Fibroblast of lung (primary cell): ENCODE measurements at regions not wholly inside any gene's neighbourhood (a gene's known extent, or its start where the extent isn't known, plus 50 kb on each side); places are given as distances from the start of the nearest gene placed in this dataset.

ENCODE experiments used
- DNase-seq, 2 donors: peaks; one replicate each; pipeline versions ENCODE4 v3.0.0 to v3.0.0-alpha.2; 2010; ENCODE audit warnings: low read depth in 2 of 2
- H2AFZ ChIP-seq: 2 replicates; pipeline ENCODE4 v1.5.1; 2012; ENCODE audit warnings: low read length, control low read depth, inconsistent platforms
- H3K27ac ChIP-seq: 2 replicates; pipeline ENCODE4 v1.5.1; 2011; ENCODE audit warnings: low read length, control low read depth; ENCODE audit not compliant: insufficient read depth
- H3K27me3 ChIP-seq: 2 replicates; pipeline ENCODE4 v1.5.1; 2011; ENCODE audit warnings: mild to moderate bottlenecking, low read length; ENCODE audit not compliant: control insufficient read depth, insufficient read depth
- H3K36me3 ChIP-seq: 2 replicates; pipeline ENCODE4 v1.5.1; 2011; ENCODE audit warnings: low read length; ENCODE audit not compliant: control insufficient read depth, insufficient read depth
- H3K4me1 ChIP-seq: 2 replicates; pipeline ENCODE4 v1.5.1; 2011; ENCODE audit warnings: low read length; ENCODE audit not compliant: control insufficient read depth, insufficient read depth; ENCODE audit errors: extremely low read depth
- H3K4me2 ChIP-seq: 2 replicates; pipeline ENCODE4 v1.5.1; 2011; ENCODE audit warnings: low read length, control low read depth; ENCODE audit not compliant: insufficient read depth; ENCODE audit errors: extremely low read depth
- H3K4me3 ChIP-seq, 4 experiments: fragments of 200-600 bp in 1 of 4; sonication (generic) in 1 of 4; replicated peaks in 1 of 4; 2 replicates each; pipeline ENCODE4 v1.5.1; 2011 to 2016; ENCODE audit warnings: low read length in 4 of 4, low read depth in 3 of 4, mild to moderate bottlenecking in 3 of 4, control low read depth in 2 of 4, inconsistent platforms in 1 of 4, mixed read lengths in 1 of 4; ENCODE audit not compliant: insufficient read depth in 1 of 4; ENCODE audit errors: control extremely low read depth in 1 of 4
- H3K79me2 ChIP-seq: 2 replicates; pipeline ENCODE4 v1.5.1; 2012; ENCODE audit warnings: mild to moderate bottlenecking, low read length, inconsistent platforms; ENCODE audit not compliant: control insufficient read depth, insufficient read depth
- H3K9ac ChIP-seq: 2 replicates; pipeline ENCODE4 v1.5.1; 2011; ENCODE audit warnings: mild to moderate bottlenecking, low read length, control low read depth; ENCODE audit not compliant: insufficient read depth
- H3K9me3 ChIP-seq: 2 replicates; pipeline ENCODE4 v1.5.1; 2012; ENCODE audit warnings: low read depth, low read length; ENCODE audit not compliant: control insufficient read depth, insufficient read depth
- H4K20me1 ChIP-seq: 2 replicates; pipeline ENCODE4 v1.5.1; 2011; ENCODE audit warnings: low read length; ENCODE audit not compliant: control insufficient read depth, insufficient read depth; ENCODE audit errors: extremely low read depth
- EZH2 ChIP-seq: IDR thresholded peaks from 2 replicates; pipeline ENCODE4 v1.5.1; 2012; ENCODE audit warnings: low read length, control low read depth, mild to moderate bottlenecking; ENCODE audit errors: missing control alignments
- TF ChIP-seq, protein P1 (sequence below), 2 donors: IDR thresholded peaks in 1 of 2; conservative IDR thresholded peaks in 1 of 2; 1 replicate in 1 of 2; 2 replicates in 1 of 2; pipeline ENCODE4 v1.5.1; 2011 to 2012; ENCODE audit warnings: low read length in 2 of 2, control low read depth in 1 of 2, inconsistent platforms in 1 of 2, low read depth in 1 of 2, mild to moderate bottlenecking in 1 of 2

DNA sequence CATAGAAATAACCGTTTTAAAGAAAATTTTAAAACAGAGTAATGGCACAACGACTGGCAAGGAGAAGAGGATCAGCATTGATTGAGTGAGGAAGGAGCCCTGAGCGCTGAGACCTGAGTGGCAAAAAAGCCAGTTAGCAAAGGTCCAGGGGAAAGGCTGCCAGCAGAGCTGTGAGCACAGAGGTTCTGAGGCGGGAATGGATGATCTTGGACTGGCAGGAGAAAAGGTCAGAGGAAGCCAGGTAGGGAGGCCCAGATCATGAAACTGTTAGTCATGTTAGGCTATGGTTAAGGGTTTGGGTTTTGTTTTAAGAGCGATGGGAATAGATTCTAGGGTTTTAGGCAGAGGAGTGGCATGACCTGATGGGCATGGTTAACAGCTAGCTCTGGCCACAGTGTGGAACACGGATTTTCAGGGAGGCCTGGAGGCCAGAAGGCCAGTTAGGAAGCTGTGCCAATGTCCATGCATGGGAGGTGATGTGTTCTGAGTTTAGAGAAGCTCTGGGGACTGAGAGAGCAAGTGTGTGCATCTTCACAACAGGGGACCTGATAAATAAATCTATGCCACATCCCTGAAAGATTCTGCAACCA, 57.7 kb upstream of the GALNT10 start:
- Histone ChIP-seq H3K9me3 (no peaks in the 10 kb centered on the region), H3K4me3 (no peak overlapping the region), H3K79me2 (no peaks in the 10 kb centered on the region), H4K20me1 (no peaks in the 10 kb centered on the region), H2AFZ (no peak overlapping the region), H3K9ac (no peak overlapping the region), H3K27ac (no peak overlapping the region), H3K27me3 (no peaks in the 10 kb centered on the region), H3K4me1 (no peaks in the 10 kb centered on the region), H3K36me3 (no peaks in the 10 kb centered on the region), H3K4me2 (no peak overlapping the region)
- no peak for TF ChIP-seq EZH2
- TF ChIP-seq, protein P1, sequence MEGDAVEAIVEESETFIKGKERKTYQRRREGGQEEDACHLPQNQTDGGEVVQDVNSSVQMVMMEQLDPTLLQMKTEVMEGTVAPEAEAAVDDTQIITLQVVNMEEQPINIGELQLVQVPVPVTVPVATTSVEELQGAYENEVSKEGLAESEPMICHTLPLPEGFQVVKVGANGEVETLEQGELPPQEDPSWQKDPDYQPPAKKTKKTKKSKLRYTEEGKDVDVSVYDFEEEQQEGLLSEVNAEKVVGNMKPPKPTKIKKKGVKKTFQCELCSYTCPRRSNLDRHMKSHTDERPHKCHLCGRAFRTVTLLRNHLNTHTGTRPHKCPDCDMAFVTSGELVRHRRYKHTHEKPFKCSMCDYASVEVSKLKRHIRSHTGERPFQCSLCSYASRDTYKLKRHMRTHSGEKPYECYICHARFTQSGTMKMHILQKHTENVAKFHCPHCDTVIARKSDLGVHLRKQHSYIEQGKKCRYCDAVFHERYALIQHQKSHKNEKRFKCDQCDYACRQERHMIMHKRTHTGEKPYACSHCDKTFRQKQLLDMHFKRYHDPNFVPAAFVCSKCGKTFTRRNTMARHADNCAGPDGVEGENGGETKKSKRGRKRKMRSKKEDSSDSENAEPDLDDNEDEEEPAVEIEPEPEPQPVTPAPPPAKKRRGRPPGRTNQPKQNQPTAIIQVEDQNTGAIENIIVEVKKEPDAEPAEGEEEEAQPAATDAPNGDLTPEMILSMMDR (conservative IDR thresholded peaks at IDR 0.05 in 1 of 2, IDR thresholded peaks at IDR 0.05 in 1 of 2; ENCODE audit: low read depth in 1 of 2, low read length in 2 of 2), result no peak
- DNase-seq, result no peak

DNA sequence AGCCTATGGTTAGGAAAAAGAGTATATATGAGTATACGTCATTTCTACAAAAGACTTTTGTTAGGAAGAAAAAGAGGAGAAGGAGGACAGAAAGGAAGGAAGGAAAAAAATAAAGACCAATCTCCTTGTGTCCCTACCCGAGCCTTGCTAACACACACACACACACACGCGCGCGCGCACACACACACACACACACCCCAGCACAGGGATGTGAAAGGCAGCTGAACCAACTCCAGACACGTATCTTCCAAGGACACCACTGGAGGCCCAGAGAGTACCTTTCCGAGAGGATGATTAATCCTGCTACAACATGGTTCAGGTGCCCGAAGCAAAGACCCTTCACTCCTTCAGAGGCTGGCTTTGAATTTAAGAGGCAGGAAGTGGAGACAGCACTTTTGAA, 56.9 kb upstream of the GALNT10 start:
- DNase-seq, result no peak
- Histone ChIP-seq H3K9me3 (no peaks in the 10 kb centered on the region), H3K79me2 (no peaks in the 10 kb centered on the region), H4K20me1 (no peaks in the 10 kb centered on the region), H3K27ac (no peak overlapping the region), H3K9ac (no peak overlapping the region), H2AFZ (no peak overlapping the region), H3K36me3 (no peaks in the 10 kb centered on the region), H3K27me3 (no peaks in the 10 kb centered on the region), H3K4me2 (no peak overlapping the region), H3K4me1 (no peaks in the 10 kb centered on the region), H3K4me3 (no peak overlapping the region)
- TF ChIP-seq EZH2, result no peak
- TF ChIP-seq, protein P1 (conservative IDR thresholded peaks at IDR 0.05 in 1 of 2, IDR thresholded peaks at IDR 0.05 in 1 of 2; ENCODE audit: low read depth in 1 of 2, low read length in 2 of 2), result no peak

DNA sequence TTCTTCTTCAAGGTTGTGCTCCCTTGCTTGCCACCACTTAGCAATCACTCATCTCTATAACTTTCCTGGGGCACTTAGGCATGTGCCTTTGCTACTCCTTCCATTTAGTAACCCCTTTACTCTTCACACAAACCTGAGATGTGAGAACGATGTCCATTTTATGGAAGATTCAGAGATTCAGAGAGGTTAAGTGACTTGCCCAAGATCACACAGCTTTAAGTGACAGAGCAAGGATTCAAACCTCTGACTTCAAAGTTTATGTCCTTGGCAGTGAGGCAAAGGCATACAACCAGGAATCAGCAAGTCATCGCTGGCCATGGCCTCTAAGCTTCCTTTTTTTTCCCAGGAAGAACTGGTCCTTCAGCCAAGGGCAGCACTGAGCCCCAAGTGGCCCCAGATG, 56.0 kb upstream of the GALNT10 start:
- DNase-seq, result no peak
- Histone ChIP-seq H4K20me1 (no peaks in the 10 kb centered on the region), H3K4me2 (no peak overlapping the region), H3K9me3 (no peaks in the 10 kb centered on the region), H3K36me3 (no peaks in the 10 kb centered on the region), H3K4me3 (no peak overlapping the region), H3K4me1 (no peaks in the 10 kb centered on the region), H3K27ac (no peak overlapping the region), H3K79me2 (no peaks in the 10 kb centered on the region), H3K27me3 (no peaks in the 10 kb centered on the region), H2AFZ (no peak overlapping the region), H3K9ac (no peak overlapping the region)
- no peak for TF ChIP-seq EZH2
- TF ChIP-seq, protein P1 (conservative IDR thresholded peaks at IDR 0.05 in 1 of 2, IDR thresholded peaks at IDR 0.05 in 1 of 2; ENCODE audit: low read depth in 1 of 2, low read length in 2 of 2), result no peak
